ENCODE measurements at regions not wholly inside any gene's neighbourhood (a gene's known extent, or its start where the extent isn't known, plus 50 kb on each side); places are given as distances from the start of the nearest gene placed in this dataset.

- Histone ChIP-seq H3K4me1 (ENCODE audit: insufficient read depth, low read length) (no peaks in the 10 kb centered on the region), H2BK12ac (ENCODE audit: insufficient read length, low read depth, low read length) (no peak overlapping the region), H3K23ac (ENCODE audit: insufficient read length, low read depth, low read length) (no peak overlapping the region), H3K9me3 (ENCODE audit: control insufficient read depth, low read depth, low read length) (peaks cover 12% of the 10 kb centered on the region), H3K27ac (ENCODE audit: insufficient read length, low read depth, low read length) (no peak overlapping the region), H3K56ac (ENCODE audit: insufficient read length, low read depth, low read length) (no peak overlapping the region), H4K8ac (replicated peaks; ENCODE audit: insufficient read length, low read depth, low read length) (no peak overlapping the region), H2BK120ac (ENCODE audit: low read depth, low read length, poor library complexity, severe bottlenecking) (no peak overlapping the region), H3K9ac (ENCODE audit: extremely low read depth, insufficient read length, low read length) (no peak overlapping the region), H2AK5ac (ENCODE audit: insufficient read length, low read length) (no peak overlapping the region), H3K4me2 (ENCODE audit: insufficient read depth, insufficient read length, low read length) (no peak overlapping the region), H3K79me1 (ENCODE audit: insufficient read depth, low read depth, low read length, poor library complexity, severe bottlenecking) (no peaks in the 10 kb centered on the region), H2BK20ac (ENCODE audit: low read depth, low read length, poor library complexity, severe bottlenecking) (no peak overlapping the region), H3K27me3 (ENCODE audit: insufficient read depth, low read length) (no peaks in the 10 kb centered on the region), H4K91ac (ENCODE audit: insufficient read length, low read depth, low read length) (no peak overlapping the region), H2AFZ (ENCODE audit: low read length) (no peak overlapping the region), H2BK5ac (ENCODE audit: insufficient read length, low read length) (no peak overlapping the region), H3K23me2 (ENCODE audit: insufficient read length, low read depth, low read length, poor library complexity, severe bottlenecking) (no peaks in the 10 kb centered on the region), H3K14ac (ENCODE audit: insufficient read depth, low read length) (no peak overlapping the region), H4K20me1 (ENCODE audit: control insufficient read depth, insufficient read depth, insufficient read length) (no peaks in the 10 kb centered on the region), H3K18ac (ENCODE audit: insufficient read length, low read depth, low read length) (no peak overlapping the region), H3T11ph (ENCODE audit: low read length) (no peak overlapping the region), H4K5ac (ENCODE audit: insufficient read length, low read depth, low read length) (no peak overlapping the region), H3K79me2 (ENCODE audit: insufficient read depth, low read length) (no peaks in the 10 kb centered on the region), H2BK15ac (ENCODE audit: low read depth, low read length) (no peak overlapping the region), H3K4ac (ENCODE audit: low read depth, low read length) (no peak overlapping the region)
- Mint-ChIP-seq H3K4me1 (peaks cover 7 to 10% of the 10 kb centered on the region in 2 experiments), H3K27me3 (ENCODE audit: low read depth) (no peaks in the 10 kb centered on the region; the same call in 1 of the 2 replicates), H3K4me3 (no peak overlapping the region), H3K9me3 (peaks cover 23 to 29% of the 10 kb centered on the region in 2 experiments), H3K27ac (no peak overlapping the region), H3K36me3 (ENCODE audit: insufficient read depth in 1 of 3, low read depth in 3 of 3) (peaks cover 22 to 27% (median 25%) of the 10 kb centered on the region in 3 experiments)
- WGBS (ENCODE audit: extremely low coverage, insufficient read length, low lambda C conversion rate), result no CpG with 5 or more reads among the region's 2 CpGs
- no peak for DNase-seq
- no peak for TF ChIP-seq CTCF (conservative IDR thresholded peaks at IDR 0.05)
These were observed 124.5 kb upstream of the SLC13A1 start for GRCh38 chr7:123324283-123324682.

Measured in H9 (cell line).